GM18511 (cell line): ENCODE measurements at regions not wholly inside any gene's neighbourhood (a gene's known extent, or its start where the extent isn't known, plus 50 kb on each side); places are given as distances from the start of the nearest gene placed in this dataset.

Experiments used
- ATAC-seq: cut with Tn5 transposase; IDR thresholded peaks from one replicate; pipeline ENCODE4 v1.9.1; 2021; ENCODE audit warnings: mild to moderate bottlenecking, moderate library complexity; ENCODE audit not compliant: unreplicated experiment

DNA sequence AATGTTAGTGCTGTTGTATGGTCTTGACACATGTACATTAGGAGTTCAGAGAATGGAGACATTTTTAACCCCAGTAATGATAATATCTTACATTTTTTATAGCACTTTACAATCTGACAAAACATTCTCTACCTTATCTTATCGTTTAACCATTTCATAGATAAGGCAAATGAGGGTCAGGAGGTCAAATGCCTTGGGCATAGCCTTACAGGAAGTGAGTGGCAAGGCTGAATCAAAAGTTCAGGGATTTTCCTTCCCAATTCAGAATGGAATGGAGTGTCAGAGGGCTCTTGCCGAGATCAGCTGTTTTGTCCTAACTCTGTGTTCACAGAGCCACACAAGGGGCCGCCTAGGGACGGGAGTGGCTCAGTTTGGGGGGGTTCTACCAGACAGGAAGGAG lies 57.6 kb upstream of the AK4 start:
- no peak for ATAC-seq

DNA sequence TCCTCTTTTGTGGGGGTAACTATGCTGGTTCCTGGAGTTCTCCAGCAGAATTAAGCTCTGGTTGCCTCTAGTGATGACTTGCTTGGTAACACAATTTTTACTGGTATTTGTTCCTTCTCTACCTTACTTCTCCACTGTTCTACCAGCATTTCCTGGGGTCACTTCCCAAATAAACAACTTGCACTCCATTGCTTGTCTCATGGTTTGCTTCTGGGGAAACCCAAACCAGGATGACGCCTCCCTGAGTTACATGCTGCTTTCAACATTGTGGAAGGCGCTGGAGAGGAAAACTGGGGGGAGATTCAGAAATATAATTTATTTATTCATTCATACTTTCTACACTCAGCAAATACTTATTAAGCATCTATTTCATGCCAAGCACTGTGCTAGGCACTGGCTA lies 55.3 kb upstream of the AK4 start:
- no peak for ATAC-seq

DNA sequence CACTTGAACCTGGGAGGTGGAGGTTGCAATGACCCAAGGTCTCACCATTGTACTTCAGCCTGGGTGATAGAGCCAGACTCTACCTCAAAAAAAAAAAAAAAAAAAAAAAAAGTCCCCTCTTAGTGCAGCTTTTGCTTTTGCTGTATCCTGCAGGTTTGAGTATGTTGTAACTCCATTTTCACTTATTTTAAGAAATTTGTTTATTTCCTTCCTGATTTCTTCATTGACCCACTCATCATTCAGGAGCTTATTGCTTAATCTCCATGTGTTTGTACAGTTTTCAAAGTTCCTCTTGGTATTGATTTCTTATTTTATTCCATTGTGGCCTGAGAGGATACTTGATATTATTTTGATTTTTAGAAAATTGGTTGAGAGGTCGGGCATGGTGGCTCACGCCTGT lies 50.9 kb upstream of the AK4 start:
- ATAC-seq, result no peak
